ENCODE measurements at regions not wholly inside any gene's neighbourhood (a gene's known extent, or its start where the extent isn't known, plus 50 kb on each side); places are given as distances from the start of the nearest gene placed in this dataset.
"Not testable (repeated sequence)": the region's sequence is repeated elsewhere in the genome, so short reads cannot be mapped to it uniquely, and the experiment has no call there.

GRCh38 chr22:38375784-38376183, 58.6 kb upstream of the CSNK1E start:
- DNase-seq; in situ Hi-C loops (cut with MboI; ENCODE audit: low pct_unique_long_range_greater_than_20kb, low sequenced_read_pairs): not testable (repeated sequence)

- DNase-seq; in situ Hi-C loops (cut with MboI; ENCODE audit: low pct_unique_long_range_greater_than_20kb, low sequenced_read_pairs): not testable (repeated sequence)
Observed at GRCh38 chr22:38375005-38375404, 57.8 kb upstream of the CSNK1E start.

DNA sequence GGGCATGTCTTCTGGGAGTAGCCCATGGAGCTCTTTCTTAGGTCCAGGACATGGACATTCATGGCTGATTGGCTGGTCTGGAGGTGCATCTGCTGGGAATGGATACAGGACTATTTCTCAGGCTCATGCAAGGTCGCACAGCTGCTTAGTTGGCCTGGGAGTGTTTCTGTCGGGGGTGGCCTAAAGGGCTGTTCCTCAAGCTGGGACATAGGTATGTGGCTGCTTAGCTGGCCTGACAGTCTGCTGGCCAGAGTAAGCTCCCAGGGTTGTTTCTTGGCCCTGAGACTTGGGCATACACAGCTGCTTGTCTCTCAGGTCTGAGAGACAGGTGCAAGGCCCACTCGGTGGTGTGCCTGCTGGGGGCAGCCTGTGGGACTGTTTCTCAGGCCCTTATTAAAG, 57.2 kb upstream of the CSNK1E start:
- DNase-seq; in situ Hi-C loops (cut with MboI; ENCODE audit: low pct_unique_long_range_greater_than_20kb, low sequenced_read_pairs): not testable (repeated sequence)

- in situ Hi-C loops (cut with MboI; ENCODE audit: low pct_unique_long_range_greater_than_20kb, low sequenced_read_pairs); DNase-seq: not testable (repeated sequence)
Observed at GRCh38 chr22:38373783-38374432, 56.7 kb upstream of the CSNK1E start.

DNA sequence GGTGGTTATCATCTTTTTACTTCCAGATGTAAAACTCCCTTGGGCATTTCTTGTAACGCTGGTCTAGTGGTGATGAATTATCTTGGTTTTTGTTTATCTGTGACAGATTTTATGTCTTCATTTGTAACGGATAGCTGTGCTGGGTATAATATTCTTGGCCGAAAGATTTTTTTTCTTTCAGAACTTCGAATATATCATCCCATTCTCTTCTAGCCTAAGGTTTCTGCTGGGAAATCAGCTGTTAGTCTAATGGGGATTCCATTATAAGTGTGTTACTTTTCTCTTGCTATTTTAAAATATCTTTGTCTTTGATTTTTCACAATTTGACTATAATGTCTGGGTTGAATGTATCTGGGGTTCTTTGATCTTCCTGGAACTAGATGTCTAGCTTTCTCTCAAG, 55.4 kb upstream of the CSNK1E start:
- in situ Hi-C loops (cut with MboI; ENCODE audit: low pct_unique_long_range_greater_than_20kb, low sequenced_read_pairs); DNase-seq: not testable (repeated sequence)

DNA sequence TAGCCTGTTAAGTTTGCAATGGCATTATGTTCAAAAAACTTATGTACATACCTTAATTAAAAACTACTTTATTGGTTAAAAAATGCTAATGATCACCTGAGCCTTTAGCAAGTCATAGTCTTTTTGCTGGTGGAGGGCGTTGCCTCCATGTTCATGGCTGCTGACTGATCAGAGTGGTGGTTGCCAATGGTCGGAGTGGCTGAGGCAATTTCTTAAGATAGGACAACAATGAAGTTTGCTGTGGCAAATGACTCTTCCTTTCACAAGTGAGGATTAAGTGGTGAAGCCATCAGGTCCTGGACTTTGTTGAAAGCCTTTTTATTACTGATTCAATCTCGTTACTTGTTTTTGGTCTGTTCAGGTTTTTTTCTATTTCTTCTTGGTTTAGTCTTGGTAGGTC, 53.3 kb upstream of the CSNK1E start:
- DNase-seq; in situ Hi-C loops (cut with MboI; ENCODE audit: low pct_unique_long_range_greater_than_20kb, low sequenced_read_pairs): not testable (repeated sequence)

DNA sequence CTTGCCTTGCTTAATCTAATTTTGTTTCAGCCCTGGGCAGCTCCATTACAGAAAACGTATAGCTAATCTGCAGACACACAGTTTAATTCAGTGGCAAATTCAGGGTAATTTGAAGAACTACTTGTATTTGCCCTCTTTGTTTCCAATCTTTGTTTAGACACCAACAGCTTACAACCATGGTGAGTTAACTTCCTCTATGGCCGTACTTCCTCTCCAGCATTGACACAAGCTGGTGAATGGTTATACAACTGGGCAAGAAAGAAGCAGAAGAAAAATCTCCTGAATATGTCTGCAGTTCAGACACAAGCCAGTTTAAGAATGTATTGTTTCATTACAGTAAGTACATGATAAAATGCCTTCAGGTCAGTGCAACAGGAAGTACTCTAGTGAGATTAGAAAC, 51.9 kb upstream of the CSNK1E start:
- in situ Hi-C loops (cut with MboI; ENCODE audit: low pct_unique_long_range_greater_than_20kb, low sequenced_read_pairs), result not testable (repeated sequence)
- DNase-seq, result peak; percentile 59
